D721Med (cell line): ENCODE measurements at regions not wholly inside any gene's neighbourhood (a gene's known extent, or its start where the extent isn't known, plus 50 kb on each side); places are given as distances from the start of the nearest gene placed in this dataset.
"Not testable (repeated sequence)": the region's sequence is repeated elsewhere in the genome, so short reads cannot be mapped to it uniquely, and the experiment has no call there.

Source experiments
- DNase-seq: peaks from one replicate; pipeline ENCODE4 v3.0.0; 2011; ENCODE audit warnings: low spot score; ENCODE audit not compliant: insufficient read length
- FAIRE-seq: peaks from 2 replicates; lab custom pipeline; 2011; peaks lifted over from hg19 to GRCh38; lab: Jason Lieb, UNC
- CTCF ChIP-seq: IDR thresholded peaks from 2 replicates; pipeline ENCODE4 v1.5.1; 2012; ENCODE audit warnings: mild to moderate bottlenecking, control low read depth; ENCODE audit not compliant: insufficient read depth; ENCODE audit errors: missing control alignments

- FAIRE-seq, result no peak
- no peak for DNase-seq
Observed at GRCh38 chr13:53101883-53102282, 73.3 kb downstream of the OLFM4 start.

GRCh38 chr13:53104136-53104535 is 75.5 kb downstream of the OLFM4 start:
- no peak for FAIRE-seq
- DNase-seq, result no peak
- TF ChIP-seq CTCF, result no peak

More at GRCh38 chr13:53101883-53102282, 73.3 kb downstream of the OLFM4 start:
- no peak for TF ChIP-seq CTCF

DNA sequence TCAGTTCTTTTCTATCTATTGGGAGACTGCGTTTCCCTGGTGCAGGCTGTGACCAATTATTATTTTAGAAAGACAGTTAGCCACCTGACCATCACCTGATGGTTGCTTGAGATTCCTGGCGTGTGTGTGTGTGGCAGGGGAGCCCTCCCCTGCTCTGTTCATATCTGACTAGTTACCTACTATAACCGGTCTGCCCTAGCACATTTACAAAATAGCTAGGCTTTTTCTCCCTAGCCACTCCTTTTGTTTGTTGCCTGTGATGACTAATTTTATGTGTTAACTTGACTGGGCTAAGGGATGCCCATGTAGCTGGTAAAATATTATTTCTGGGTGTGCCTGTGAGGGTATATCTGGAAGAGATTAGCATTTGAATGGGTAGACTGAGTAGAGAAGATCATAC is 76.9 kb downstream of the OLFM4 start:
- DNase-seq (no peak), FAIRE-seq (no peak)
- no peak for TF ChIP-seq CTCF

DNA sequence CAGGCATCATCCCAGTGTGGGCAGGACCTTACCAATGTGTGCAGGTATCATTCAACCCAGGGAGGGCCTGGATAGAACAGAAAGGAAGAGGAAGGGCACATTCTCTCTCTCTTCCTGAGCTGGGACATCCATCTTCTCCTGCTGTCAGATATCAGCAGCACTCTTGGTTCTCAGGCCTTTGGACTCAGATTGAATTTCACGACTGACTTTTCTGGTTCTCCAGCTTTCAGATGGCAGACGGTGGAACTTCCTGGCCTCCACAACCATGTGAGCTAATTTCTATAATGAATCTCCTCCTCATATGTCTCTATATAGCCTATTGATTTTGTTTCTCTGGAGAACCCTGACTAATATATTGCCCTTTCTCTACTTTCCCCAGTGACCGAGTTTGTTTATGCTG is 77.3 kb downstream of the OLFM4 start:
- FAIRE-seq, result no peak
- no peak for TF ChIP-seq CTCF
- no peak for DNase-seq

- TF ChIP-seq CTCF, result no peak
- FAIRE-seq, result no peak
- no peak for DNase-seq
Observed at GRCh38 chr13:53110181-53110580, 81.6 kb downstream of the OLFM4 start.

GRCh38 chr13:53110614-53111013 is 82.0 kb downstream of the OLFM4 start:
- no peak for FAIRE-seq
- no peak for DNase-seq
- TF ChIP-seq CTCF, result no peak

DNA sequence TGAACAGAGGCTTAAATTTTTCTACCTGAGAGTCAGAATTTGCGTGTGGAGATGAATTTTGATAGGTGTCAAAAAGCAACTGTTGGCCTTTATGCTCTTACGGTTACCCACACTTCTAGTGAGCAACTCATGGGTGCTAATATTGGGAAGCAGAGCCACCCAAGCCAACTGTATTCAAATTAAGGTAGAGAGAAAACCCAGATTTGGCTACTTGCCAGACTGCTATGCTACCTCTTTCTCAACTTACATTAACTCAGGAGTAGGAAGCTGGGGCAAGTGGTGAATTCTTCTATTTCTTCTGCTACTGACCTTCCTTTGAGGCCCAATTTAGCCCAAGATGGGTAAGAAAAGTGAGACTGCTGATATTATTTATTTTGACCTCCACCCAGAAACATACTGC is 83.9 kb downstream of the OLFM4 start:
- DNase-seq (no peak), FAIRE-seq (no peak)

DNA sequence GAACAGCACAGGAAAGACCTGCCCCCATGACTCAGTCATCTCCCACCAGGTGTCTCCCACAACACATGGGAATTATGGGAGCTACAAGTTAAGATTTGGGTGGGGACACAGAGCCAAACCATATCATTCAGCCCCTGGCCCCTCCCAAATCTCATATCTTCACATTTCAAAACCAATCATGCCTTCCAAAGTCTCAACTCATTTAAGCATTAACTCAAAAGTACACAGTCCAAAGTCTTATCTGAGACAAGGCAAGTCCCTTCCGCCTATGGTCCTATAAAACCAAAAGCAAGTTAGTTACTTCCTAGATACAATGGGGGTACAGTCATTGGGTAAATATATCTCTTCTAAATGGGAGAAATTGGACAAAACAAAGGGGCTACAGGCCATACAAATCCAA is 88.4 kb downstream of the OLFM4 start:
- not testable (repeated sequence) for DNase-seq, FAIRE-seq

More for the DNA sequence above, 83.9 kb downstream of the OLFM4 start:
- no peak for TF ChIP-seq CTCF
